ENCODE measurements at regions not wholly inside any gene's neighbourhood (a gene's known extent, or its start where the extent isn't known, plus 50 kb on each side); places are given as distances from the start of the nearest gene placed in this dataset.
A peak's percentile ranks its signal among the peaks of the same experiment; 100 is the strongest.

- DNase-seq (ENCODE audit: low read depth): no peak
- H3K4me3 ChIP-seq (ENCODE audit: low read depth, low read length): no peak overlapping the region
- no peak for TF ChIP-seq CTCF (IDR thresholded peaks at IDR 0.05; ENCODE audit: insufficient read depth, low read length)
These were observed 1246.5 kb downstream of the OTOL1 start for GRCh38 chr3:162743091-162743490.

- H3K4me3 ChIP-seq (ENCODE audit: low read depth, low read length): no peak overlapping the region
- no peak for TF ChIP-seq CTCF (IDR thresholded peaks at IDR 0.05; ENCODE audit: insufficient read depth, low read length)
- DNase-seq (ENCODE audit: low read depth): no peak
These were observed 1264.2 kb downstream of the OTOL1 start for GRCh38 chr3:162760789-162761188.

GRCh38 chr3:162764051-162764807 is 1267.6 kb downstream of the OTOL1 start:
- no peak for DNase-seq (ENCODE audit: low read depth)
- H3K4me3 ChIP-seq (ENCODE audit: low read depth, low read length): no peak overlapping the region
- no peak for TF ChIP-seq CTCF (IDR thresholded peaks at IDR 0.05; ENCODE audit: insufficient read depth, low read length)

DNA sequence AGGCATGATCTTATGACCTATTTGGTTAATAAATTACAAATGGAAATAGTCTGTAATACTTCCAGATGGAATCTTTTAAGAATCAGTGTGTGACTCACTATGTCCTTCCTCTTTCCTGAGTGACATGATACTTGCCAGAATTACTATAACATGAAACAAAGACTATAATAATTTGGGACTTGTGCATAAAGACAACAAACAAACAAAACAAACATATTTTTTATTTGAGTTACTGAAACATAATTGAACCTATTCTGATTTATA is 1268.1 kb downstream of the OTOL1 start:
- DNase-seq (ENCODE audit: low read depth): no peak
- TF ChIP-seq CTCF (IDR thresholded peaks at IDR 0.05; ENCODE audit: insufficient read depth, low read length): no peak
- no peak overlapping the region for H3K4me3 ChIP-seq (ENCODE audit: low read depth, low read length)

- no peak for DNase-seq (ENCODE audit: low read depth)
- TF ChIP-seq CTCF (IDR thresholded peaks at IDR 0.05; ENCODE audit: insufficient read depth, low read length): no peak
- H3K4me3 ChIP-seq (ENCODE audit: low read depth, low read length): no peak overlapping the region
These were observed 1268.9 kb downstream of the OTOL1 start for GRCh38 chr3:162765524-162765923.

- peak; percentile 4 for DNase-seq (ENCODE audit: low read depth)
- H3K4me3 ChIP-seq (ENCODE audit: low read depth, low read length): no peak overlapping the region
- no peak for TF ChIP-seq CTCF (IDR thresholded peaks at IDR 0.05; ENCODE audit: insufficient read depth, low read length)
These were observed 1273.0 kb downstream of the OTOL1 start for GRCh38 chr3:162769564-162769963.

- no peak for TF ChIP-seq CTCF (IDR thresholded peaks at IDR 0.05; ENCODE audit: insufficient read depth, low read length)
- no peak overlapping the region for H3K4me3 ChIP-seq (ENCODE audit: low read depth, low read length)
- peak; percentile 43 for DNase-seq (ENCODE audit: low read depth)
These were observed 1273.9 kb downstream of the OTOL1 start for GRCh38 chr3:162770551-162770950.

Measured in fibroblast of the aortic adventitia (primary cell).